NT2/D1 (cell line): ENCODE measurements at regions not wholly inside any gene's neighbourhood (a gene's known extent, or its start where the extent isn't known, plus 50 kb on each side); places are given as distances from the start of the nearest gene placed in this dataset.

Source experiments
- SUZ12 ChIP-seq: IDR thresholded peaks from 2 replicates; pipeline ENCODE4 v1.6.1; 2011; ENCODE audit not compliant: insufficient read length, insufficient read depth; ENCODE audit errors: extremely low read depth
- ZNF274 ChIP-seq: IDR thresholded peaks from 2 replicates; pipeline ENCODE4 v1.6.1; 2011; ENCODE audit warnings: mild to moderate bottlenecking, low read depth, low read length

GRCh38 chr3:8341821-8342247 is 159.8 kb upstream of the LMCD1 start:
- TF ChIP-seq SUZ12 (no peak), ZNF274 (no peak)
